Liver (tissue), 8 donors: ENCODE measurements at regions not wholly inside any gene's neighbourhood (a gene's known extent, or its start where the extent isn't known, plus 50 kb on each side); places are given as distances from the start of the nearest gene placed in this dataset.

Experiments used
- DNase-seq: peaks from one replicate; pipeline ENCODE4 v3.0.0-alpha.2; 2017; ENCODE audit warnings: low spot score
- H3K27ac ChIP-seq, 2 donors: one replicate each; pipeline ENCODE4 v1.7.0; 2013; ENCODE audit warnings: inconsistent platforms in 2 of 2, low read length in 2 of 2, control low read depth in 1 of 2, low read depth in 1 of 2, mild to moderate bottlenecking in 1 of 2
- H3K27me3 ChIP-seq, 4 donors: one replicate each; pipeline versions ENCODE4 v1.6.1 to v1.7.0; 2013; ENCODE audit warnings: low read length in 3 of 4, inconsistent platforms in 1 of 4, mild to moderate bottlenecking in 1 of 4, moderate library complexity in 1 of 4; ENCODE audit not compliant: control insufficient read depth in 4 of 4, insufficient read depth in 4 of 4
- H3K36me3 ChIP-seq, 4 donors: one replicate each; pipeline versions ENCODE4 v1.6.1 to v1.7.0; 2013; ENCODE audit warnings: low read length in 3 of 4, mild to moderate bottlenecking in 3 of 4, low read depth in 1 of 4, moderate library complexity in 1 of 4; ENCODE audit not compliant: control insufficient read depth in 4 of 4, insufficient read depth in 3 of 4
- H3K4me1 ChIP-seq, 4 donors: one replicate each; pipeline versions ENCODE4 v1.6.1 to v1.7.0; 2013; ENCODE audit warnings: low read length in 3 of 4, mild to moderate bottlenecking in 3 of 4, moderate library complexity in 1 of 4; ENCODE audit not compliant: control insufficient read depth in 4 of 4, insufficient read depth in 4 of 4
- H3K4me3 ChIP-seq, 3 donors: one replicate each; pipeline versions ENCODE4 v1.6.1 to v1.7.0; 2013; ENCODE audit warnings: low read length in 3 of 3, control low read depth in 1 of 3, low read depth in 1 of 3, mild to moderate bottlenecking in 1 of 3
- H3K9ac ChIP-seq, 2 donors: one replicate each; pipeline ENCODE4 v1.7.0; 2013; ENCODE audit warnings: low read length in 2 of 2, mild to moderate bottlenecking in 2 of 2, moderate library complexity in 2 of 2, control low read depth in 1 of 2, low read depth in 1 of 2
- H3K9me3 ChIP-seq, 4 donors: one replicate each; pipeline versions ENCODE4 v1.6.1 to v1.7.0; 2013; ENCODE audit warnings: low read length in 3 of 4; ENCODE audit not compliant: control insufficient read depth in 4 of 4
- EGR1 ChIP-seq, 2 donors: IDR thresholded peaks; 2 replicates each; pipeline ENCODE4 v1.6.1; 2016 to 2018; ENCODE audit warnings: antibody characterized with exemption in 2 of 2, low read depth in 2 of 2
- FOXA1 ChIP-seq: IDR thresholded peaks from 2 replicates; pipeline ENCODE4 v1.6.1; 2016; ENCODE audit warnings: antibody characterized with exemption
- FOXA2 ChIP-seq: IDR thresholded peaks from 2 replicates; pipeline ENCODE4 v1.6.1; 2016; ENCODE audit warnings: antibody characterized with exemption
- GABPA ChIP-seq, 2 donors: IDR thresholded peaks in 1 of 2; conservative IDR thresholded peaks in 1 of 2; 2 replicates each; pipeline ENCODE4 v1.6.1; 2016; ENCODE audit warnings: antibody characterized with exemption in 2 of 2, mild to moderate bottlenecking in 1 of 2, moderate library complexity in 1 of 2
- HNF4A ChIP-seq, 2 donors: conservative IDR thresholded peaks; 2 replicates each; pipeline ENCODE4 v1.6.1; 2016; ENCODE audit warnings: antibody characterized with exemption in 2 of 2, mild to moderate bottlenecking in 2 of 2
- HNF4G ChIP-seq: IDR thresholded peaks from 2 replicates; pipeline ENCODE4 v1.6.1; 2016; ENCODE audit warnings: antibody characterized with exemption
- JUND ChIP-seq, 2 donors: IDR thresholded peaks; 2 replicates each; pipeline ENCODE4 v1.6.1; 2016; ENCODE audit warnings: antibody characterized with exemption in 2 of 2
- MAX ChIP-seq: IDR thresholded peaks from 2 replicates; pipeline ENCODE4 v1.6.1; 2016; ENCODE audit warnings: antibody characterized with exemption
- NR2F2 ChIP-seq: IDR thresholded peaks from 2 replicates; pipeline ENCODE4 v1.6.1; 2016; ENCODE audit warnings: antibody characterized with exemption
- RAD21 ChIP-seq, 2 donors: IDR thresholded peaks; 2 replicates each; pipeline ENCODE4 v1.6.1; 2016; ENCODE audit warnings: antibody characterized with exemption in 2 of 2, mild to moderate bottlenecking in 2 of 2
- REST ChIP-seq: IDR thresholded peaks from 2 replicates; pipeline ENCODE4 v1.6.1; 2016; ENCODE audit warnings: antibody characterized with exemption, mild to moderate bottlenecking
- RXRA ChIP-seq, 2 donors: IDR thresholded peaks; 2 replicates each; pipeline ENCODE4 v1.6.1; 2017 to 2018; ENCODE audit warnings: antibody characterized with exemption in 2 of 2, mild to moderate bottlenecking in 1 of 2
- SP1 ChIP-seq: IDR thresholded peaks from 2 replicates; pipeline ENCODE4 v1.6.1; 2018; ENCODE audit warnings: antibody characterized with exemption, mild to moderate bottlenecking
- TAF1 ChIP-seq: conservative IDR thresholded peaks from 2 replicates; pipeline ENCODE4 v1.6.1; 2016; ENCODE audit warnings: antibody characterized with exemption, mild to moderate bottlenecking
- YY1 ChIP-seq: IDR thresholded peaks from 2 replicates; pipeline ENCODE4 v1.6.1; 2016; ENCODE audit warnings: antibody characterized with exemption, mild to moderate bottlenecking
- ZBTB33 ChIP-seq: IDR thresholded peaks from 2 replicates; pipeline ENCODE4 v1.6.1; 2016; ENCODE audit warnings: antibody characterized with exemption
- WGBS: extraction: QIAGEN DNeasy Blood & Tissue Kit; methylation state at CpG from one replicate; pipeline ENCODE4 v1.1.7; 2013; 5-methylcytosine and 5-hydroxymethylcytosine counted together
- TF ChIP-seq, protein P1 (sequence below): fragments of 150-350 bp; IDR thresholded peaks from 2 replicates; pipeline ENCODE4 v1.5.1; 2017; ENCODE audit warnings: improper control_type of control experiment, low read depth, low read length; ENCODE audit not compliant: missing input control
- TF ChIP-seq, protein P2 (sequence below): IDR thresholded peaks from 2 replicates; pipeline ENCODE4 v1.6.1; 2016; ENCODE audit warnings: antibody characterized with exemption
- donor health status: healthy.
- donor health status: healthy.
- donor health status: healthy.
- donor health status: healthy.
- donor health status: healthy.

GRCh38 chr2:6789559-6790138 is 76.1 kb downstream of the CMPK2 start (continued):
- TF ChIP-seq, protein P1, sequence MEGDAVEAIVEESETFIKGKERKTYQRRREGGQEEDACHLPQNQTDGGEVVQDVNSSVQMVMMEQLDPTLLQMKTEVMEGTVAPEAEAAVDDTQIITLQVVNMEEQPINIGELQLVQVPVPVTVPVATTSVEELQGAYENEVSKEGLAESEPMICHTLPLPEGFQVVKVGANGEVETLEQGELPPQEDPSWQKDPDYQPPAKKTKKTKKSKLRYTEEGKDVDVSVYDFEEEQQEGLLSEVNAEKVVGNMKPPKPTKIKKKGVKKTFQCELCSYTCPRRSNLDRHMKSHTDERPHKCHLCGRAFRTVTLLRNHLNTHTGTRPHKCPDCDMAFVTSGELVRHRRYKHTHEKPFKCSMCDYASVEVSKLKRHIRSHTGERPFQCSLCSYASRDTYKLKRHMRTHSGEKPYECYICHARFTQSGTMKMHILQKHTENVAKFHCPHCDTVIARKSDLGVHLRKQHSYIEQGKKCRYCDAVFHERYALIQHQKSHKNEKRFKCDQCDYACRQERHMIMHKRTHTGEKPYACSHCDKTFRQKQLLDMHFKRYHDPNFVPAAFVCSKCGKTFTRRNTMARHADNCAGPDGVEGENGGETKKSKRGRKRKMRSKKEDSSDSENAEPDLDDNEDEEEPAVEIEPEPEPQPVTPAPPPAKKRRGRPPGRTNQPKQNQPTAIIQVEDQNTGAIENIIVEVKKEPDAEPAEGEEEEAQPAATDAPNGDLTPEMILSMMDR: no peak
- TF ChIP-seq YY1: no peak
- TF ChIP-seq, protein P2, sequence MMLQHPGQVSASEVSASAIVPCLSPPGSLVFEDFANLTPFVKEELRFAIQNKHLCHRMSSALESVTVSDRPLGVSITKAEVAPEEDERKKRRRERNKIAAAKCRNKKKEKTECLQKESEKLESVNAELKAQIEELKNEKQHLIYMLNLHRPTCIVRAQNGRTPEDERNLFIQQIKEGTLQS: no peak
- no peak for TF ChIP-seq HNF4A (conservative IDR thresholded peaks at IDR 0.05)
- no peak for TF ChIP-seq FOXA2
- no peak for TF ChIP-seq RAD21 (IDR thresholded peaks at IDR 0.05)
- no peak for TF ChIP-seq EGR1 (IDR thresholded peaks at IDR 0.05; ENCODE audit: low read depth in 2 of 2)
- no peak for TF ChIP-seq SP1
- no peak for TF ChIP-seq HNF4G
- no peak for TF ChIP-seq MAX

DNA sequence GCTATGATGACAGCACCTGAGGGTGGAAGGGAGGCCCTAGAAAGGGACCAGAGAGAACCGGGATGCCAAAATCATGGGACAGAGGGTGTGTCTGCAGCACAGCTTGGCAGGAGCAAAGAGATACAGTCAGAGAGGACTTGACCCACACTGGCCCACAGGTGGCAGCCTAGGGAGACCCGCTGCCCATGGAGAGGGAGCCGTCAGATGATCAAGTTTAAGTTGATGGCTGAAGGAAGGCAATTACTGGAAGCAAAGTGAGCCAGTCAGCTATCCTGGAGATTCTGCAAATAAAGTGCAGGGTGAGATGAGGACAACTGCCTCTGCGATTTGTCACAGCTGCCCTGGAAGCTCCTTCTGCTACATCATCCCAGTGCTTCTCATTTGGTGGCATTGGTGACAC is 74.0 kb downstream of the CMPK2 start:
- 81% methylated on average over 4 of the region's 4 CpGs for WGBS
- H3K4me1 ChIP-seq: no peaks in the 10 kb centered on the region

More for the DNA sequence above, 74.0 kb downstream of the CMPK2 start:
- TF ChIP-seq NR2F2 (no peak), JUND (IDR thresholded peaks at IDR 0.05) (no peak), TAF1 (no peak), FOXA1 (no peak), REST (no peak), YY1 (no peak), EGR1 (IDR thresholded peaks at IDR 0.05; ENCODE audit: low read depth in 2 of 2) (no peak), FOXA2 (no peak), HNF4A (conservative IDR thresholded peaks at IDR 0.05) (no peak), MAX (no peak), RAD21 (IDR thresholded peaks at IDR 0.05) (no peak), ZBTB33 (no peak), HNF4G (no peak), RXRA (IDR thresholded peaks at IDR 0.05) (no peak), GABPA (IDR thresholded peaks at IDR 0.05 in 1 of 2, conservative IDR thresholded peaks at IDR 0.05 in 1 of 2) (no peak), SP1 (no peak)
- TF ChIP-seq, protein P1: no peak
- TF ChIP-seq, protein P2: no peak
- H3K27ac ChIP-seq: no peak overlapping the region
- peaks cover 0 to 4% (median 0%) of the 10 kb centered on the region in 4 donors for H3K27me3 ChIP-seq
- no peak overlapping the region for H3K9ac ChIP-seq
- H3K4me3 ChIP-seq: no peak overlapping the region
- DNase-seq: no peak
- H3K36me3 ChIP-seq: no peaks in the 10 kb centered on the region
- H3K9me3 ChIP-seq: no peaks in the 10 kb centered on the region
